Right lobe of liver (tissue), 6 donors: ENCODE measurements at regions not wholly inside any gene's neighbourhood (a gene's known extent, or its start where the extent isn't known, plus 50 kb on each side); places are given as distances from the start of the nearest gene placed in this dataset.

Experiments
- ATAC-seq, 4 donors: fragments of 200-7000 bp; cut with Tn5 transposase; one replicate each; pipeline ENCODE4 v1.9.1; 2020; ENCODE audit warnings: mild to moderate bottlenecking in 4 of 4, moderate library complexity in 4 of 4
- DNase-seq, 3 donors: peaks; one replicate each; pipeline ENCODE4 v3.0.0-alpha.2; 2020
- H3K27ac ChIP-seq, 3 donors: fragments of 200-600 bp; one replicate each; pipeline ENCODE4 v1.8.0; 2022
- H3K27me3 ChIP-seq, 2 donors: fragments of 200-600 bp; one replicate each; pipeline ENCODE4 v1.8.0; 2022
- H3K36me3 ChIP-seq, 4 donors: fragments of 200-600 bp; sonication (generic) in 1 of 4; one replicate each; pipeline versions ENCODE4 v1.5.1 to v1.8.0; 2017 to 2022; ENCODE audit warnings: control low read depth in 1 of 4
- H3K4me1 ChIP-seq, 4 donors: fragments of 200-600 bp; sonication (generic) in 1 of 4; one replicate each; pipeline versions ENCODE4 v1.5.1 to v1.8.0; 2017 to 2022; ENCODE audit warnings: control low read depth in 1 of 4
- H3K4me3 ChIP-seq, 3 donors: fragments of 200-600 bp; one replicate each; pipeline ENCODE4 v1.8.0; 2022
- H3K9me3 ChIP-seq, 4 donors: fragments of 200-600 bp; sonication (generic) in 1 of 4; one replicate each; pipeline versions ENCODE4 v1.5.1 to v1.8.0; 2017 to 2022; ENCODE audit warnings: control low read depth in 1 of 4
- CTCF ChIP-seq, 4 donors: fragments of 200-600 bp in 3 of 4; fragments of 450-650 bp in 1 of 4; IDR thresholded peaks; one replicate each; pipeline versions ENCODE4 v1.5.1 to v1.8.0; 2016 to 2022; ENCODE audit warnings: antibody characterized with exemption in 4 of 4, mild to moderate bottlenecking in 2 of 4
- POLR2A ChIP-seq: fragments of 450-650 bp; IDR thresholded peaks from one replicate; pipeline ENCODE4 v1.6.1; 2017; ENCODE audit warnings: antibody characterized with exemption, mild to moderate bottlenecking
- WGBS: methylation state at CpG from one replicate; pipeline ENCODE4 v1.1.6; 2018; ENCODE audit warnings: low coverage, low lambda C conversion rate; ENCODE audit not compliant: insufficient coverage; ENCODE audit errors: missing lambda C conversion rate; 5-methylcytosine and 5-hydroxymethylcytosine counted together
- intact Hi-C, 2 donors: fragments of 100-400 bp; cut with DNase I; formaldehyde crosslinking; loops; one replicate each; pipeline versions ENCODE4 v1.11.2 to v1.14.1; 2022
- donor health status: DM: no; HTN: yes; CAD: no.
- donor health status: DM: no; HTN: no; CAD: no.
- donor health status: DM: no; HTN: no; CAD: no.
- donor health status: DM: no; HTN: yes; CAD: no.
- donor health status: DM: no; HTN: yes; CAD: no.

DNA sequence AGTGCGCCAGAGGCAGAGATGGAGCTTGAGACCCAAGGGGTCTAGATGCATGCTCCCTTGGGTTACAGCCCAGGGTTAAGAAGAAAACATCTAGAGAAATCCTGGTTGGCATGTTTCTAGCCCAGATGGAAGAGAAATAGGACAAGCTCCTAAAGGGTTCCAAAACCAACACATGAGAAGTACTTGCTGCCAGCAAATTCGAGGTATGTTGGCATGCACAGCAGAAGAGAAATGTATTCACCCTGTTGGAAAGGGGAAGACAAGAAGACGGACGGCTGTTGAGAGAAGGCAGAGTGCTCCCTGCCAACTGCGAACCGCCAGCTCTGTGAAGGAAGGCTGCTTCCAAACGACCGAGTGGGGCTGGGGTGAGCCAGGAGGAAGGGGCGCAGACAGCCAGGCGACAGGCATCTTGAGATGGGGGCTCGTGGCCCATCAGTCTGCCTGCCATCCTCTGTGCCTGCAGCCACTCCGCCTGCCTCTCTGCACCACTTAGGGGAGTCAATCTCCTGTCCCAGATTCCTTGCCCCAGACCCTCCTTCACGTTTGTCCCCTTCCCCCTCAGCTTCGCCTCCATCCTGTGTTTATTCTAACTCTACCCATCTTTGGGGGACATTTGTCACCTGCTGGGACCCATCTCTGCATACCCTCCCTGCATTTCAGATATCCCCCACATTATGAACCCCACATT lies 249.2 kb downstream of the CDC5L start:
- Histone ChIP-seq H3K36me3 (no peaks in the 10 kb centered on the region), H3K27ac (no peak overlapping the region), H3K9me3 (no peaks in the 10 kb centered on the region), H3K4me1 (no peaks in the 10 kb centered on the region), H3K4me3 (no peak overlapping the region), H3K27me3 (no peaks in the 10 kb centered on the region)
- WGBS, result 62% methylated on average over 11 of the region's 14 CpGs
- intact Hi-C loops, result no loop called here
- ATAC-seq (no peak), DNase-seq (no peak)
- TF ChIP-seq CTCF (IDR thresholded peaks at IDR 0.05) (no peak), POLR2A (no peak)

DNA sequence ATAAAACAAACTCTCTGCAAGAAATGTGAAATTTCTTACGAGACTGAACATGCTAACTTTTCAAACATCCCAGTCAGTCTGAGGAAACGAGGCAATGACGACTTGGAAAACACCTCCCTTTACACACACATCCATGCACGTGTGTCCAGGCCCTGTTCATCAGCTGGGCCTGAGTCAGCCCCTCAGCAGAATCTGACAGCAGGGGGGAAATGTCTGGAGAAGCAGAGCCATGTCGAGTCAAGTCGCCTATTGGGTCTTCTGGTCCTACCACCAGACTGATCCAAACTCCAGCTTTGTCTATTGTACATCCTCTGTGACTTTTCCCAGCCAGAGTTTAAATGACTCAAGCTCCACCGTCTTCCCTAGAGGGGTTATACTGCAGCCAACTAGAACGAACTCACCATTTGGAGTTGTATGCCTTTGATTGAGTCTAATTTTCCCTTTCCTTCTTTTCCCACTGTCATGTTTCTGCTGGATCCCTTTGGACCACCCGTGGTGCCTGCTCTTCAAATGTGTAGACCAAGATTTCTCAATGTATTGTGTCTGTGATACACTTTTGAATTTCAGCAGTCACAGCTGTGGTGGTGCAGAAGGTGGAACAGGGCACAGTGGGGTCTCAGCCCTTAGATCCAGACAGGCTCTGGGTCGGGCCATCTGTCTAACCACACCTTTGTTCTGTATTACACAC lies 254.0 kb downstream of the CDC5L start:
- WGBS, result 81% methylated on average over 7 of the region's 10 CpGs
- Histone ChIP-seq H3K36me3 (no peaks in the 10 kb centered on the region), H3K4me3 (no peak overlapping the region), H3K27ac (no peak overlapping the region), H3K9me3 (no peaks in the 10 kb centered on the region), H3K27me3 (no peaks in the 10 kb centered on the region), H3K4me1 (no peaks in the 10 kb centered on the region)
- ATAC-seq (no peak), DNase-seq (no peak)
- no peak for TF ChIP-seq CTCF (IDR thresholded peaks at IDR 0.05)
- TF ChIP-seq POLR2A, result no peak
- intact Hi-C loops, result no loop called here

DNA sequence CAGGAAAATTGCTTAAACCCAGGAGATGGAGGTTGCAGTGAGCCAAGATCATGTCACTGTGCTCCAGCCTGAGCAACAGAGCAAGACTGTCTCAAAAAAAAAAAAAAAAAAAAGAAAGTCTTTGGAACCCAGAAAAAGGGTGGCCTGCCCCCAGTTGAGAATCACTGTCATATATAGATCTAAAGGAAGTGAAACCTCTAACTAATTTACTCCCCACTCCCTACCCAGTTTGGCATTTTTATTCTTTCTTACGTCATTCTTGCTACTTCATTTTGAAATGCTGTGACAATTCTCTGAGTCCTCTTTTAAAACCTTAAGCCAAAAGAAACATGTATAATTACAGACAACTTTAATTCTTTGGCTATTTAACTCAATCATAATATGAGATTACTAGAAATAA lies 254.8 kb downstream of the CDC5L start:
- no peaks in the 10 kb centered on the region for H3K36me3 ChIP-seq
- intact Hi-C loops, result no loop called here
- DNase-seq (no peak), ATAC-seq (no peak)
- no peak overlapping the region for H3K4me3 ChIP-seq
- no peaks in the 10 kb centered on the region for H3K9me3 ChIP-seq
- H3K27ac ChIP-seq, result no peak overlapping the region
- TF ChIP-seq POLR2A (no peak), CTCF (IDR thresholded peaks at IDR 0.05) (no peak)
- H3K4me1 ChIP-seq, result no peaks in the 10 kb centered on the region
- WGBS, result 69% methylated on average over 1 of the region's 1 CpG
- no peaks in the 10 kb centered on the region for H3K27me3 ChIP-seq

DNA sequence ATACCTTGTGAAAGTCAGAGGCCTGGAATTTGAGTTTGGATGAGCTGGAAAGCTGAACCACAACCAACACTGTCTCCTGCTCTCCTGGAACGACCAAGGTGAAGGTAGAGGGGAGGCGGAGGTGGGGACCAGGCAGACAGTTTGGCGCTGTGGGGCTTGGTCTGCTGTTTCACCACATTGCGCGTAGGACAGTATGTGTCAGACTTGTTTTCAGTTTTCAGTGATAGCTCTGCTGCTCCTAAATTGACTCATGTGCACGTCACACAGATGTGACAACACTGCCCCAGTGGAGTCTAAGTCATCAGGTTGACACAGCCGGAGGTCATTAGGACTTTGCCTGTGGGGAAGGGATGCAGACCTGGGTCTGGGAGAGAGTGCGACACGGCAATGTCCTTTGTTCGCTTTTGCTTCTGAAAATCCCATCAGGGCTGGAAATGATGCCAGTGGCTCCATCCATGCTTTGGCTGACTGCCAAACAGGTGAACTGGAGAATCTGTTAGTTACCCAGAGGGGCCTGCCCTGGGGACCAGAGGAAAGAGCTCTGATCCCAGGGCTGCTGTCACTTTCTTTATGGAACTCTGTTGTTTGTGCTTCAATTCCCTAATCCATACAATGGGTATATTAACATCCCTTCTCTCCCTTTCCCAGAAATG lies 255.5 kb downstream of the CDC5L start:
- H3K4me3 ChIP-seq, result no peak overlapping the region
- intact Hi-C loops, result no loop called here
- WGBS, result 87% methylated on average over 6 of the region's 10 CpGs
- no peaks in the 10 kb centered on the region for H3K36me3 ChIP-seq
- H3K27me3 ChIP-seq, result no peaks in the 10 kb centered on the region
- H3K4me1 ChIP-seq, result no peaks in the 10 kb centered on the region
- H3K27ac ChIP-seq, result no peak overlapping the region
- no peaks in the 10 kb centered on the region for H3K9me3 ChIP-seq
- DNase-seq, result no peak
- TF ChIP-seq POLR2A (no peak), CTCF (IDR thresholded peaks at IDR 0.05) (no peak)
- no peak for ATAC-seq
